DOHH2 (cell line): ENCODE measurements at regions not wholly inside any gene's neighbourhood (a gene's known extent, or its start where the extent isn't known, plus 50 kb on each side); places are given as distances from the start of the nearest gene placed in this dataset.

Source experiments
- H3F3A ChIP-seq: fragments of 200-600 bp; sonication (generic), shearing (Covaris generic); 2 replicates; pipeline ENCODE4 v1.6.0; 2016; ENCODE audit warnings: antibody characterized with exemption, mild to moderate bottlenecking; ENCODE audit not compliant: control insufficient read depth, insufficient read depth
- H3K27ac ChIP-seq: fragments of 200-600 bp; sonication (generic); 2 replicates; pipeline ENCODE4 v1.5.1; 2014; ENCODE audit warnings: low read depth, mild to moderate bottlenecking, low read length, moderate library complexity
- H3K27me3 ChIP-seq: fragments of 200-600 bp; sonication (generic); 2 replicates; pipeline ENCODE4 v1.6.1; 2014; ENCODE audit warnings: mild to moderate bottlenecking, low read length, mixed read lengths; ENCODE audit not compliant: control insufficient read depth
- H3K36me3 ChIP-seq: fragments of 200-600 bp; sonication (generic); 2 replicates; pipeline ENCODE4 v1.6.1; 2014; ENCODE audit warnings: mild to moderate bottlenecking, low read length, moderate library complexity, mixed read lengths; ENCODE audit not compliant: control insufficient read depth
- H3K4me1 ChIP-seq: fragments of 200-600 bp; sonication (generic); 2 replicates; pipeline ENCODE4 v1.6.1; 2014; ENCODE audit warnings: mild to moderate bottlenecking, low read length, mixed read lengths; ENCODE audit not compliant: control insufficient read depth
- H3K4me2 ChIP-seq: fragments of 200-600 bp; sonication (generic); 2 replicates; pipeline ENCODE4 v1.6.0; 2014; ENCODE audit warnings: mild to moderate bottlenecking, low read length, moderate library complexity
- H3K4me3 ChIP-seq: fragments of 200-600 bp; sonication (generic); 2 replicates; pipeline ENCODE4 v1.5.1; 2014; ENCODE audit warnings: mild to moderate bottlenecking, low read length, mixed read lengths
- H3K79me2 ChIP-seq: fragments of 200-600 bp; sonication (generic); 2 replicates; pipeline ENCODE4 v1.6.1; 2014; ENCODE audit warnings: mild to moderate bottlenecking, low read length, mixed read lengths; ENCODE audit not compliant: control insufficient read depth
- H3K9me2 ChIP-seq: fragments of 200-600 bp; sonication (generic); replicated peaks from 2 replicates; pipeline ENCODE4 v1.6.1; 2014; ENCODE audit warnings: mild to moderate bottlenecking, low read length, mixed read lengths; ENCODE audit not compliant: control insufficient read depth
- H3K9me3 ChIP-seq: fragments of 200-600 bp; sonication (generic); 2 replicates; pipeline ENCODE4 v1.6.1; 2014; ENCODE audit warnings: antibody characterized with exemption, low read length, mixed read lengths; ENCODE audit not compliant: control insufficient read depth, insufficient read depth
- H4K20me1 ChIP-seq: fragments of 200-600 bp; sonication (generic); 2 replicates; pipeline ENCODE4 v1.6.0; 2014; ENCODE audit warnings: low read depth, mild to moderate bottlenecking, antibody characterized with exemption, low read length, moderate library complexity; ENCODE audit not compliant: control insufficient read depth, insufficient read depth
- EZH2phosphoT487 ChIP-seq: fragments of 200-600 bp; sonication (generic); IDR thresholded peaks from 2 replicates; pipeline ENCODE4 v1.6.1; 2017; ENCODE audit warnings: borderline replicate concordance, mild to moderate bottlenecking, antibody characterized with exemption, low read length, moderate library complexity, mixed read lengths
- TF ChIP-seq, protein P1 (sequence below): fragments of 200-600 bp; sonication (generic); IDR thresholded peaks from one replicate; pipeline ENCODE4 v1.5.1; 2014; ENCODE audit warnings: antibody characterized with exemption, mild to moderate bottlenecking, low read depth, low read length; ENCODE audit not compliant: poor library complexity, severe bottlenecking

- peaks cover 3% of the 10 kb centered on the region; the same call in 1 of the 2 replicates for H3K9me3 ChIP-seq
- no peaks in the 10 kb centered on the region for H3K4me1 ChIP-seq
- no peak overlapping the region for H3K4me2 ChIP-seq
- no peaks in the 10 kb centered on the region for H3K36me3 ChIP-seq
- H3K27ac ChIP-seq: no peak overlapping the region
- H3K79me2 ChIP-seq: no peaks in the 10 kb centered on the region
- TF ChIP-seq EZH2phosphoT487: no peak
- no peak overlapping the region for H3K4me3 ChIP-seq
- H3K9me2 ChIP-seq: no peaks in the 10 kb centered on the region
- no peaks in the 10 kb centered on the region for H3K27me3 ChIP-seq
- H4K20me1 ChIP-seq: no peaks in the 10 kb centered on the region
- H3F3A ChIP-seq: no peaks in the 10 kb centered on the region
Observed at GRCh38 chr7:153515359-153515758, 536.8 kb upstream of the DPP6 start.

GRCh38 chr7:153518201-153518984 is 533.8 kb upstream of the DPP6 start:
- Histone ChIP-seq H3K27ac (no peak overlapping the region), H3K27me3 (no peaks in the 10 kb centered on the region), H3K4me2 (no peak overlapping the region), H3K79me2 (no peaks in the 10 kb centered on the region), H3K4me3 (no peak overlapping the region), H3F3A (no peaks in the 10 kb centered on the region), H3K4me1 (no peaks in the 10 kb centered on the region), H4K20me1 (no peaks in the 10 kb centered on the region), H3K9me3 (peaks cover 3% of the 10 kb centered on the region; the same call in 1 of the 2 replicates), H3K36me3 (no peaks in the 10 kb centered on the region), H3K9me2 (no peaks in the 10 kb centered on the region)
- no peak for TF ChIP-seq EZH2phosphoT487
- TF ChIP-seq, protein P1, sequence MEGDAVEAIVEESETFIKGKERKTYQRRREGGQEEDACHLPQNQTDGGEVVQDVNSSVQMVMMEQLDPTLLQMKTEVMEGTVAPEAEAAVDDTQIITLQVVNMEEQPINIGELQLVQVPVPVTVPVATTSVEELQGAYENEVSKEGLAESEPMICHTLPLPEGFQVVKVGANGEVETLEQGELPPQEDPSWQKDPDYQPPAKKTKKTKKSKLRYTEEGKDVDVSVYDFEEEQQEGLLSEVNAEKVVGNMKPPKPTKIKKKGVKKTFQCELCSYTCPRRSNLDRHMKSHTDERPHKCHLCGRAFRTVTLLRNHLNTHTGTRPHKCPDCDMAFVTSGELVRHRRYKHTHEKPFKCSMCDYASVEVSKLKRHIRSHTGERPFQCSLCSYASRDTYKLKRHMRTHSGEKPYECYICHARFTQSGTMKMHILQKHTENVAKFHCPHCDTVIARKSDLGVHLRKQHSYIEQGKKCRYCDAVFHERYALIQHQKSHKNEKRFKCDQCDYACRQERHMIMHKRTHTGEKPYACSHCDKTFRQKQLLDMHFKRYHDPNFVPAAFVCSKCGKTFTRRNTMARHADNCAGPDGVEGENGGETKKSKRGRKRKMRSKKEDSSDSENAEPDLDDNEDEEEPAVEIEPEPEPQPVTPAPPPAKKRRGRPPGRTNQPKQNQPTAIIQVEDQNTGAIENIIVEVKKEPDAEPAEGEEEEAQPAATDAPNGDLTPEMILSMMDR: no peak

DNA sequence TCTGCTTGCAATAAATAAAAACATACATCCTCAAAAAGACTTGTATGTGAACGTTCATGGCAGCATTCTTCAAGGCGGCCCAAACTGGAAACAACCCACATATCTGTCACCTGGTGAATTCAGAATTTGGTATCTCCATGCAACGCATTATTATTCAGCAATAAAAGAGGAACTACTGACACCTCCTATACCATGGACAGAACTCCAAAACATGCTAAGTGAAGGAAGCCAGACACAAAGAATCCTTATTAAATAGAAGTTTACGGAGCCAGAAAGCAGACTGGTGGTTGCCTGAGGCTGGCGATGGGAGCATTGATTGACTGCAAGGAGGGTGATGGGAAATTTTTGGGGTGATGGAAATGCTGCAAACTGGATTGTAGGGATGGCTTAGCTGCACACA is 530.8 kb upstream of the DPP6 start:
- Histone ChIP-seq H3K27ac (no peak overlapping the region), H3K4me1 (no peaks in the 10 kb centered on the region), H3K27me3 (no peaks in the 10 kb centered on the region), H3K4me2 (no peak overlapping the region), H3K79me2 (no peaks in the 10 kb centered on the region), H3K9me3 (no peaks in the 10 kb centered on the region), H3K36me3 (no peaks in the 10 kb centered on the region), H3K9me2 (no peaks in the 10 kb centered on the region), H3K4me3 (no peak overlapping the region), H4K20me1 (no peaks in the 10 kb centered on the region), H3F3A (no peaks in the 10 kb centered on the region)
- no peak for TF ChIP-seq EZH2phosphoT487
- TF ChIP-seq, protein P1: no peak

- H3K27ac ChIP-seq: no peak overlapping the region
Observed at GRCh38 chr7:153522261-153522660, 529.9 kb upstream of the DPP6 start.

More at GRCh38 chr7:153522261-153522660, 529.9 kb upstream of the DPP6 start:
- Histone ChIP-seq H3K79me2 (no peaks in the 10 kb centered on the region), H3K36me3 (no peaks in the 10 kb centered on the region), H3K9me3 (no peaks in the 10 kb centered on the region), H3K4me3 (no peak overlapping the region), H4K20me1 (no peaks in the 10 kb centered on the region), H3K9me2 (no peaks in the 10 kb centered on the region), H3F3A (no peaks in the 10 kb centered on the region), H3K4me1 (no peaks in the 10 kb centered on the region), H3K4me2 (no peak overlapping the region), H3K27me3 (no peaks in the 10 kb centered on the region)
- no peak for TF ChIP-seq EZH2phosphoT487
- TF ChIP-seq, protein P1: no peak
